BLaER1 (cell line): ENCODE measurements at regions not wholly inside any gene's neighbourhood (a gene's known extent, or its start where the extent isn't known, plus 50 kb on each side); places are given as distances from the start of the nearest gene placed in this dataset.

Source experiments
- H3K27ac ChIP-seq: shearing (Covaris generic); formaldehyde crosslinking; 2 replicates; pipeline ENCODE4 v1.8.1; 2022
- H3K27me3 ChIP-seq: shearing (Covaris generic); formaldehyde crosslinking; 2 replicates; pipeline ENCODE4 v1.8.1; 2022
- H3K36me3 ChIP-seq: shearing (Covaris generic); formaldehyde crosslinking; 2 replicates; pipeline ENCODE4 v1.8.1; 2022
- H3K4me1 ChIP-seq: shearing (Covaris generic); formaldehyde crosslinking; 2 replicates; pipeline ENCODE4 v1.8.1; 2022
- H3K4me2 ChIP-seq: shearing (Covaris generic); formaldehyde crosslinking; 2 replicates; pipeline ENCODE4 v1.8.1; 2022
- H3K4me3 ChIP-seq: shearing (Covaris generic); formaldehyde crosslinking; 2 replicates; pipeline ENCODE4 v1.8.1; 2022
- H3K9ac ChIP-seq: shearing (Covaris generic); formaldehyde crosslinking; 2 replicates; pipeline ENCODE4 v1.8.1; 2022
- H3K9me3 ChIP-seq: shearing (Covaris generic); formaldehyde crosslinking; 2 replicates; pipeline ENCODE4 v1.8.1; 2022
- H4K20me1 ChIP-seq: shearing (Covaris generic); formaldehyde crosslinking; 2 replicates; pipeline ENCODE4 v1.8.1; 2022
- Cebpa-rat ChIP-seq: shearing (Covaris generic); IDR thresholded peaks from 2 replicates; pipeline ENCODE4 v1.8.1; 2022

GRCh38 chr1:55289042-55289441 is 73.9 kb upstream of the USP24 start:
- Histone ChIP-seq H3K9me3 (peaks cover 22% of the 10 kb centered on the region), H3K27me3 (no peaks in the 10 kb centered on the region), H3K4me1 (peaks cover 52% of the 10 kb centered on the region), H3K4me3 (no peak overlapping the region), H4K20me1 (no peaks in the 10 kb centered on the region), H3K4me2 (peak overlapping the region; percentile 87), H3K36me3 (no peaks in the 10 kb centered on the region), H3K27ac (peak overlapping the region; percentile 69), H3K9ac (no peak overlapping the region)
- TF ChIP-seq Cebpa-rat = no peak

GRCh38 chr1:55288245-55288644 is 73.1 kb upstream of the USP24 start:
- Histone ChIP-seq H3K27me3 (no peaks in the 10 kb centered on the region), H3K36me3 (no peaks in the 10 kb centered on the region), H3K27ac (peak overlapping the region; percentile 69), H3K9me3 (peaks cover 22% of the 10 kb centered on the region), H3K4me3 (peak overlapping the region; percentile 51), H3K4me1 (peaks cover 52% of the 10 kb centered on the region), H3K9ac (peak overlapping the region; percentile 38), H3K4me2 (peak overlapping the region; percentile 87), H4K20me1 (no peaks in the 10 kb centered on the region)
- no peak for TF ChIP-seq Cebpa-rat

DNA sequence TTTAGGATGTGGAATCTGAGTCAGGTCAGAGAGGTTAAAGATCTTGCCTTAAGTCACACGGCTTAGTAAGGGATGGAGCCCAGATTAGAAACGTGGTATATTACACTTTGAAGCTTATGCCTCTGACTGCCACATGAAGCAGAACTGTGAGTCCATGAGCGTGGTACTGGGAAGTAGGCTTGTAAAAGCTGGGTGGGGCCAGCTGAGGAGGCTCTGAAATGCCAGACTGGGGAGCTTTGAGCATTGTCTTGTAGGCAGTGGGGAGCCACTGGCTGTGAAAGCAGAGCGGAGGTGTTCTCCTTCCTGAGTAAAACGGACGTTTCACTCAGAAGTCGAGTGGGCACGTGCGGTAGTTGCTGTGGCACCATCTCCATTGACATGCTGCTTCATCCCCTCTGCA is 72.6 kb upstream of the USP24 start:
- no peaks in the 10 kb centered on the region for H4K20me1 ChIP-seq
- TF ChIP-seq Cebpa-rat = no peak
- H3K4me1 ChIP-seq = peaks cover 52% of the 10 kb centered on the region
- H3K27ac ChIP-seq = peak overlapping the region; percentile 69
- H3K4me2 ChIP-seq = peak overlapping the region; percentile 87
- no peaks in the 10 kb centered on the region for H3K36me3 ChIP-seq
- peaks cover 22% of the 10 kb centered on the region for H3K9me3 ChIP-seq
- H3K4me3 ChIP-seq = peak overlapping the region; percentile 51
- peak overlapping the region; percentile 38 for H3K9ac ChIP-seq
- no peaks in the 10 kb centered on the region for H3K27me3 ChIP-seq

DNA sequence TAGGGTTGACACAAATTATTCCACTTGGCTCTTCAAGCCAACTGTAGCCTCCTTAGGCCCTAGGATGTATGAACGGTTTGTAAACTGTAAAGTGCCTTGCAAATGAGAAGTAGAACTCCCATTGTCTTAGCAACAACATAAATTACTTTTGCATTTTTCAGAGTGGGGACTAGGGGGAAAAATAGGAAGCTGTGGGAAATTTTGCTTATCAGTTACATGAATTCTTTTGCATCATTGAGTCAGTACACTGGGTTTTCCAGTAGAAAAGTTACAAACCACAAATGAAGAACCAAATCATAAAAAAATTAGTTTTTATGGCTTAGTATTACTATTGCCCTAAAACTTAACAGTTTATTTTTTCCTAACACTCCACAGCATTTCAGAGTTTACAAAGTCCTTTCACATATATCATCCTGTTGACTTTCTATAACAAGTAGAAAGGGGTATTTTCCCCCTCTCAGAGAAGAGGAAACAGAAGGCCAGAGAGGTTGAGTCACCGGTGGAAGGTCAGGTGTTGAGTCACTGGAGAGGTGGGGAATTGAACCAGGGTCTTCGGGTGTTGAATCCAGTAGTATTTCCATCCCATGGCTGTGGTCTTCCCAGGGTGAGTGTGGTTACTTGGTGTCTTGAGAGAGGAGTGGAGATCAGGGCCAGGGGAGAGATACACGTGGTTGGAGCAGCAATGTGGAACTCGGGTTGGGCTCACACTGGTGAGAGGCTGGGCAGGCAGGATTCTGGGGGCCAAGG is 71.9 kb upstream of the USP24 start:
- Histone ChIP-seq H3K4me3 (no peak overlapping the region), H3K4me1 (peaks cover 52% of the 10 kb centered on the region), H3K36me3 (no peaks in the 10 kb centered on the region), H3K9ac (peak overlapping the region; percentile 38), H3K4me2 (peak overlapping the region; percentile 87), H4K20me1 (no peaks in the 10 kb centered on the region), H3K27ac (peak overlapping the region; percentile 69), H3K27me3 (no peaks in the 10 kb centered on the region), H3K9me3 (peaks cover 19% of the 10 kb centered on the region)
- TF ChIP-seq Cebpa-rat = no peak

- H3K4me3 ChIP-seq = no peak overlapping the region
Observed at GRCh38 chr1:55285834-55286233, 70.7 kb upstream of the USP24 start.

GRCh38 chr1:55284856-55285255 is 69.7 kb upstream of the USP24 start:
- H3K4me1 ChIP-seq = peaks cover 51% of the 10 kb centered on the region
- no peak overlapping the region for H3K9ac ChIP-seq
- no peak for TF ChIP-seq Cebpa-rat
- no peak overlapping the region for H3K27ac ChIP-seq
- H4K20me1 ChIP-seq = no peaks in the 10 kb centered on the region
- no peak overlapping the region for H3K4me2 ChIP-seq
- no peaks in the 10 kb centered on the region for H3K36me3 ChIP-seq
- H3K4me3 ChIP-seq = no peak overlapping the region
- H3K9me3 ChIP-seq = peaks cover 9% of the 10 kb centered on the region
- no peaks in the 10 kb centered on the region for H3K27me3 ChIP-seq

More at GRCh38 chr1:55285834-55286233, 70.7 kb upstream of the USP24 start:
- no peak overlapping the region for H3K9ac ChIP-seq
- TF ChIP-seq Cebpa-rat = no peak
- H3K4me1 ChIP-seq = peaks cover 52% of the 10 kb centered on the region
- no peaks in the 10 kb centered on the region for H4K20me1 ChIP-seq
- H3K27ac ChIP-seq = no peak overlapping the region
- H3K36me3 ChIP-seq = no peaks in the 10 kb centered on the region
- H3K4me2 ChIP-seq = peak overlapping the region; percentile 87
- no peaks in the 10 kb centered on the region for H3K27me3 ChIP-seq
- H3K9me3 ChIP-seq = peaks cover 15% of the 10 kb centered on the region

GRCh38 chr1:55282058-55282457 is 66.9 kb upstream of the USP24 start:
- Histone ChIP-seq H3K4me2 (no peak overlapping the region), H4K20me1 (no peaks in the 10 kb centered on the region), H3K4me3 (no peak overlapping the region), H3K4me1 (peaks cover 35% of the 10 kb centered on the region), H3K27me3 (no peaks in the 10 kb centered on the region), H3K36me3 (no peaks in the 10 kb centered on the region), H3K9ac (no peak overlapping the region), H3K27ac (no peak overlapping the region), H3K9me3 (no peaks in the 10 kb centered on the region)
- TF ChIP-seq Cebpa-rat = no peak

- Histone ChIP-seq H4K20me1 (no peaks in the 10 kb centered on the region), H3K4me3 (no peak overlapping the region), H3K4me2 (no peak overlapping the region), H3K4me1 (peaks cover 29% of the 10 kb centered on the region), H3K9ac (no peak overlapping the region), H3K36me3 (no peaks in the 10 kb centered on the region), H3K27ac (no peak overlapping the region), H3K27me3 (no peaks in the 10 kb centered on the region), H3K9me3 (no peaks in the 10 kb centered on the region)
- TF ChIP-seq Cebpa-rat = no peak
Observed at GRCh38 chr1:55280731-55281130, 65.6 kb upstream of the USP24 start.

DNA sequence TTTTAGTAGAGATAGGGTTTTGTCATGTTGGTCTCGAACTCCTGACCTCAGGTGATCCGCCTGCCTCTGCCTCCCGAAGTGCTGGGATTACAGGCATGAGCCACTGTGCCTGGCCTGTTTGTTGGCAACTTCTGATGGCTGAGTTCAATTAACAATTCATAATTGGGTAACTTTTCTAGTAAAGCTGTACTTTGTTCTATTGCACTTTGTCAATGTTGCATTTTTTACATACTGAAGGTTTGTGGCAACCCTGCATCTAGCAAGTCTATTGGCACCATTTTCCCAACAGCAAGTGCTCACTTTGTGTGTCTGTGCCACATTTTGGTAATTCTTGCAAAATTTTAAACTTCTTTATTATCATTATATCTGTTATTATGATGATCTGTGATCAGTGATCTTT is 64.5 kb upstream of the USP24 start:
- H3K9me3 ChIP-seq = no peaks in the 10 kb centered on the region
- H3K36me3 ChIP-seq = no peaks in the 10 kb centered on the region
- no peak for TF ChIP-seq Cebpa-rat
- H3K4me3 ChIP-seq = no peak overlapping the region
- no peak overlapping the region for H3K9ac ChIP-seq
- no peak overlapping the region for H3K27ac ChIP-seq
- no peaks in the 10 kb centered on the region for H4K20me1 ChIP-seq
- H3K4me2 ChIP-seq = no peak overlapping the region
- H3K27me3 ChIP-seq = no peaks in the 10 kb centered on the region
- H3K4me1 ChIP-seq = peaks cover 19% of the 10 kb centered on the region

DNA sequence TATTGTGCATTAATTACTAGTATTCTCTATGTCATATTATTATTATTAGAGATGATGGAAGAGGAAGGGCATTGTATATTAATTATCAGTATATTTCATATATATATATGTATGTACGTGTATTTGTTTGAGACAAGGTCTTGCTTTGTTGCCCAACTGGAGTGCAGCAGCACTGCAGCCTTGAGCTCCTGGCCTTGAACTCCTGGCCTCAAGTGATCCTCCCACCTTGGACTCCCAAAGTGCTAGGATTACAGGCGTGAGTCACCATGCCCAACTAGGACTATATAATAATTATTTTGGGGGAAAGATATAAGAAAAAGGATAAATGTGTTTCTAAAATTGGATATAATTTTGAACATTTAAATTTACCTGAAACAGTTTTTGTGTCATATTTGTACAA is 63.2 kb upstream of the USP24 start:
- H3K36me3 ChIP-seq = no peaks in the 10 kb centered on the region
- no peaks in the 10 kb centered on the region for H3K27me3 ChIP-seq
- H3K4me2 ChIP-seq = no peak overlapping the region
- peaks cover 19% of the 10 kb centered on the region for H3K4me1 ChIP-seq
- H3K4me3 ChIP-seq = no peak overlapping the region
- H3K9ac ChIP-seq = no peak overlapping the region
- no peak for TF ChIP-seq Cebpa-rat
- no peaks in the 10 kb centered on the region for H4K20me1 ChIP-seq
- H3K9me3 ChIP-seq = no peaks in the 10 kb centered on the region
- H3K27ac ChIP-seq = no peak overlapping the region
